Lower lobe of right lung (tissue), 2 donors: ENCODE measurements at regions not wholly inside any gene's neighbourhood (a gene's known extent, or its start where the extent isn't known, plus 50 kb on each side); places are given as distances from the start of the nearest gene placed in this dataset.

ENCODE experiments used
- ATAC-seq, 2 donors: fragments of 200-7000 bp; cut with Tn5 transposase; one replicate each; pipeline ENCODE4 v1.9.1; 2020 to 2022; ENCODE audit warnings: mild to moderate bottlenecking in 2 of 2, moderate library complexity in 2 of 2
- DNase-seq: peaks from one replicate; pipeline ENCODE4 v3.0.0-alpha.2; 2020
- H3K27ac ChIP-seq: fragments of 200-600 bp; one replicate; pipeline ENCODE4 v1.8.0; 2022
- H3K27me3 ChIP-seq: fragments of 200-600 bp; one replicate; pipeline ENCODE4 v1.8.0; 2022; ENCODE audit warnings: low read depth
- H3K36me3 ChIP-seq: fragments of 200-600 bp; one replicate; pipeline ENCODE4 v1.8.0; 2022; ENCODE audit warnings: mild to moderate bottlenecking
- H3K4me1 ChIP-seq: fragments of 200-600 bp; one replicate; pipeline ENCODE4 v1.8.0; 2022
- H3K4me3 ChIP-seq: fragments of 200-600 bp; one replicate; pipeline ENCODE4 v1.8.0; 2022; ENCODE audit warnings: mild to moderate bottlenecking
- H3K9me3 ChIP-seq: fragments of 200-600 bp; one replicate; pipeline ENCODE4 v1.8.0; 2022
- intact Hi-C: fragments of 100-400 bp; cut with DNase I; formaldehyde crosslinking; loops from one replicate; pipeline ENCODE4 v1.11.0; 2022
- TF ChIP-seq, protein P1 (sequence below): fragments of 200-600 bp; IDR thresholded peaks from one replicate; pipeline ENCODE4 v1.8.0; 2022; ENCODE audit warnings: antibody characterized with exemption, mild to moderate bottlenecking
- donor health status: DM: no; HTN: yes; CAD: no; lungs with severe emphysema.

DNA sequence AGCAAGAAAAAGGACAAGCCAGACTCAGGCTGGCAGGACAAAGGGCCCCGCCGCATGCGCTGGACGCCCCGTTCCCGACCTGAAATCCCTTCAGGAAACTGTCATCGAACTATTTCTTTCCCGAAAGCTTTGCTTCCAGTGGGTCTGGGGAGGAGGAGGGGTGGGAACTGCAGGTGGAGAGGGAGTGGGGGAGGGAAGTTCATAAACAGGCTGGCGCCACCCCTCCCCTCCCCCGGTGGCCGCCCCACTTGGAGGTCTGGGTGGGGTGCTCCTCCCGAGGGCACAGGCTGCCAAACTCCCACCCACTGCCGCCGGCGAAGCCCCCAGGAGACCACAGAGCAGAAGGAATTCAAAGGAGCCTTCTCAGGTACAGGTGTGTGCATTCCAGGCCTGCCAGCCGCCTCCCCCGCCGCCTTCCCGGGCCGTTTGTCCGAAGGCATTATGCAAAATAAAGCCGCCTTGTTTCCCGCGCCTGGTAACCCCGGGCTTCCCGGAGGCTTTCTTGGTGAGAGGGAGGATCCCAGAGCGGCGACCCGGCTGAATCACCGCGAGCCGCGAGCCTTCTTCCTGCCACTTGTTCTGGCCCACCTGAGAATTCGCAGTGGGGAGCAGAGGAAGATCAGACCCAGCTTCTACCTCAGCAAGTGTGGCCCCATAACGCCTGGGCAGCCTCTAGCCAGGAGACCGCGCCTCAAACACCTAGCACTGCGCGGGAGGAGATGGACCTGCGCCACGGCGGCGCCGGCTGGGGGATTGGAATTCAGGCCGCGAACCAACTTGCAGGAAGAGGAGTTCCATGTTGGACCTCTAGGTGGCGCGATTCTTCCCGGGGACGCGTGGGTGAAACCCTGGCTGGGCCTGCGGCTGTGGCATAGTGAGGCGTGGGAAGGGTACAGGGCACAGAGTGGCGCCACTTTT is 101.9 kb downstream of the FOXI3 start:
- TF ChIP-seq, protein P1, sequence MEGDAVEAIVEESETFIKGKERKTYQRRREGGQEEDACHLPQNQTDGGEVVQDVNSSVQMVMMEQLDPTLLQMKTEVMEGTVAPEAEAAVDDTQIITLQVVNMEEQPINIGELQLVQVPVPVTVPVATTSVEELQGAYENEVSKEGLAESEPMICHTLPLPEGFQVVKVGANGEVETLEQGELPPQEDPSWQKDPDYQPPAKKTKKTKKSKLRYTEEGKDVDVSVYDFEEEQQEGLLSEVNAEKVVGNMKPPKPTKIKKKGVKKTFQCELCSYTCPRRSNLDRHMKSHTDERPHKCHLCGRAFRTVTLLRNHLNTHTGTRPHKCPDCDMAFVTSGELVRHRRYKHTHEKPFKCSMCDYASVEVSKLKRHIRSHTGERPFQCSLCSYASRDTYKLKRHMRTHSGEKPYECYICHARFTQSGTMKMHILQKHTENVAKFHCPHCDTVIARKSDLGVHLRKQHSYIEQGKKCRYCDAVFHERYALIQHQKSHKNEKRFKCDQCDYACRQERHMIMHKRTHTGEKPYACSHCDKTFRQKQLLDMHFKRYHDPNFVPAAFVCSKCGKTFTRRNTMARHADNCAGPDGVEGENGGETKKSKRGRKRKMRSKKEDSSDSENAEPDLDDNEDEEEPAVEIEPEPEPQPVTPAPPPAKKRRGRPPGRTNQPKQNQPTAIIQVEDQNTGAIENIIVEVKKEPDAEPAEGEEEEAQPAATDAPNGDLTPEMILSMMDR = peak; percentile 74
- Histone ChIP-seq H3K4me3 (peak overlapping the region; percentile 47), H3K36me3 (no peaks in the 10 kb centered on the region), H3K27ac (no peak overlapping the region), H3K27me3 (peaks cover 14% of the 10 kb centered on the region), H3K4me1 (peaks cover 3% of the 10 kb centered on the region), H3K9me3 (no peaks in the 10 kb centered on the region)
- DNase-seq (peak; percentile 72), ATAC-seq (peak; percentile 86 to 89)
- intact Hi-C loops = no loop called here

DNA sequence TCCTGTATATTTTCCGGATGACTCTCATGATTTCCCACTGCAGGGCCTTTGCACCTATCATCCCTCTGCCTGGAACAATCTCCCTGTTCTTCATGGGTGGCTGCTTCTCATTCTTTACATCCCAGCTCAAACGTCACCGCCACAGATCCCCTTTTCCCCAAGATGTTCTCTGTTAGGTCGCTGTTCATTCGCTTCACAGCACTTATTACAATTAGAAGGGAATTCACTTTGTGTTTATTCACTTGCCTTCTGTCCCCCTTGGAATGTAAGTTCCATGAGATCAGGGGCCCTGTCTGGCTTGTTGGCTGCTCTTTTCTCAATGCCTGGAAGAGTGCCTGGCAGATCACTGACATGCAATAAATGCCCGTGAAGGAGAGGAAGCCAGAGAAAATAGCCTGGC is 106.7 kb downstream of the FOXI3 start:
- ATAC-seq (no peak), DNase-seq (no peak)
- Histone ChIP-seq H3K27ac (no peak overlapping the region), H3K9me3 (no peaks in the 10 kb centered on the region), H3K4me3 (no peak overlapping the region), H3K4me1 (peaks cover 3% of the 10 kb centered on the region), H3K36me3 (no peaks in the 10 kb centered on the region), H3K27me3 (peaks cover 13% of the 10 kb centered on the region)
- TF ChIP-seq, protein P1 = no peak
- intact Hi-C loops = no loop called here

DNA sequence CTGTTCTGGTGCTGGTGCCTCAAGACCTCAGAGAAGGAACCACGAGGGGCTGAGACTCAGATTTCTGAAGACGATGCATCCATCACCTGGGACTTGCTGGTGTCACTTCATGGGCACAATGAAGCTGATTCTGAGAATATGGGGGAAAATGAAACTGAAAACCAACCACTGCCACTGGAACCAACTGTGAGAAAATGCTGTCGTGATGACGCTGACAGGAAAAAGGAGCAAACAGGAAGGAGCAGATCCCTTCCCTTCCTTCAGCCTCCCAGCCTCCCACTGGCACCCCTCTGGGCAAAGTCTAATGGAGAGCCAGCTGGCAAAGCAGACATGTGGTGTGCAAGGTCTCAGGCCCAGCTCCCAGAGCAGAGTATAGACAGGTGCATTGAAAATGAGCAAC is 109.7 kb downstream of the FOXI3 start:
- no peak for ATAC-seq
- Histone ChIP-seq H3K27ac (no peak overlapping the region), H3K36me3 (no peaks in the 10 kb centered on the region), H3K4me1 (no peaks in the 10 kb centered on the region), H3K27me3 (no peaks in the 10 kb centered on the region), H3K9me3 (no peaks in the 10 kb centered on the region), H3K4me3 (no peak overlapping the region)
- TF ChIP-seq, protein P1 = no peak
- DNase-seq = no peak
- intact Hi-C loops = no loop called here

DNA sequence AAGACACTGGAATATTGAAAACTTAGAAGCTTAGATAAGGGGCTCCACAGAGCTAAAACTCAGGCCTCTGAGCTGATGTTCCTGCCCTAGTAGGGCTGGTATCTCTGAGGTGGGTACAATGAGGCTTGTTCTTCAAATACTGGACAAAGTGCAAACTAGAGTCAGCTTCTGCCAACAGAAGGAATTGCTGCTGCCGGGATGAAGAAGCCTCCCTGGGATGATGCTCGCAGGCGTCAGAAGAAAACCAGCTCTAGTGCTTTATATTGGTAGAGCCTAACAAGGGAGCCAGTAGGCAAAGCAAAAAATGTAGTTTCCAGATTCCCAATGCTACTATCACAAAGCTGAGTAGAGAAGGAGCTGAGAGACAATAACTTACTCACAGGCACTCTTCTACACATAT is 118.1 kb downstream of the FOXI3 start:
- intact Hi-C loops = no loop called here

DNA sequence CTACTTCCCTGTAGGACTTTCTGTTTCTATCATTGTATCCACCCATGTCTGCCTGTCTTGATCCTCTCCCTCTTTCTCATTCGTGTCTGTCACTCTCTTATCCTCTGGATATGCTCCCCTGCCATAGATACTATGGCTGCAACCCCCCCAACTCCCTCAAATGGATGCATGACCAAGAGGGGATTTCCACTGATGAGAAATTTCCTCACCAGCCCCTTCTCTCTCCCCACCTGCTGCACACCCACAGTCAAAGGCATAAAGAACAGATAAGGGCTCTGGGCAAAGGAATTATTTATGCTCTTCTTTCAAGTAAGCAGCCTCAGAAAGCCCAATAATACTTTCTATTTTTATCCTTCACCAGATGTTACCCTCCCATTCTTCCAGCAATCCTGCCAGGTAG is 121.3 kb downstream of the FOXI3 start:
- no peaks in the 10 kb centered on the region for H3K4me1 ChIP-seq
- H3K36me3 ChIP-seq = no peaks in the 10 kb centered on the region
- no peak for ATAC-seq
- H3K27ac ChIP-seq = no peak overlapping the region
- no peaks in the 10 kb centered on the region for H3K27me3 ChIP-seq
- no peaks in the 10 kb centered on the region for H3K9me3 ChIP-seq
- DNase-seq = no peak
- H3K4me3 ChIP-seq = no peak overlapping the region
- TF ChIP-seq, protein P1 = no peak
- intact Hi-C loops = no loop called here

More for the DNA sequence above, 118.1 kb downstream of the FOXI3 start:
- DNase-seq (no peak), ATAC-seq (no peak)
- Histone ChIP-seq H3K9me3 (no peaks in the 10 kb centered on the region), H3K4me1 (no peaks in the 10 kb centered on the region), H3K27ac (no peak overlapping the region), H3K36me3 (no peaks in the 10 kb centered on the region), H3K4me3 (no peak overlapping the region), H3K27me3 (no peaks in the 10 kb centered on the region)
- TF ChIP-seq, protein P1 = no peak
